HG02588 (cell line): ENCODE measurements at regions not wholly inside any gene's neighbourhood (a gene's known extent, or its start where the extent isn't known, plus 50 kb on each side); places are given as distances from the start of the nearest gene placed in this dataset.
A peak's percentile ranks its signal among the peaks of the same experiment; 100 is the strongest.

Experiments
- ATAC-seq: cut with Tn5 transposase; IDR thresholded peaks from one replicate; pipeline ENCODE4 v1.9.1; 2021; ENCODE audit warnings: mild to moderate bottlenecking, moderate library complexity; ENCODE audit not compliant: unreplicated experiment

DNA sequence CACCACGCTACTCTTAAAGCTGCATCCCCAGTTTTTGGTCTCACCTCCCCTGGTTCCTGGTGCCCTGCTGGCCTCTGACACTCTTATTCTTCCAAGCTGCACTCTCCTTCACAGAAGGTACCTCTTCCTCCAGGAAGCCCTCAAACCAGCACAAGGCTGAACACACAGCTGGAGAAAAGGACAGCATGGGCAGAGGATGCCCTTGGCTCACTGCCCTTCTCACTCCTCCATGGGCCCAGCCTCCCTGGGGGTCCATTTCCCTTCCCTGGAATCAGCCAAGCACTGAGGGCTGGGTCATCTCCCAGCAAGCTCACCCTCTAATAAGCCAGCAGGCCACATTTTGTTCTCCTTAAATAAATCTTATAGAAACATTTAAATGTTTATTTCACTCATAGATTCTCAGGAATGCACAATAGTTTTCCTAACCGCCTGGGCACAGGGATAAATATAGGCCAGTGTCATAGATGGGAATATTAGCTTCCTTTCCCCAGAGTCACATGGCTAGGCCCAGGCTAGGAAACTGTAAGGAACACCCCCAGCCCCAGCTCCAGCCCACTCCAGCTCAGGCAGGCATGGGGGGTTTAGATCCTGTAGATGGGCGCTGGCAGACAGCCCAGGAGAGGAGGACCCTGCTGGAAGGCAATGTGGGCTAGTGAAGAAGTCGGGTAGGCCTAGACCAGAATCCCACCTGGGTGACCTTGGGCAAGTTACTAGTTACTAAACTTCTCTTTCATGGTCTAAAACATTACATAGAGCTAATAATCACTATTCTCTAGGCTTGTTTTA lies 51.5 kb downstream of the IRAG1 start:
- ATAC-seq: no peak

DNA sequence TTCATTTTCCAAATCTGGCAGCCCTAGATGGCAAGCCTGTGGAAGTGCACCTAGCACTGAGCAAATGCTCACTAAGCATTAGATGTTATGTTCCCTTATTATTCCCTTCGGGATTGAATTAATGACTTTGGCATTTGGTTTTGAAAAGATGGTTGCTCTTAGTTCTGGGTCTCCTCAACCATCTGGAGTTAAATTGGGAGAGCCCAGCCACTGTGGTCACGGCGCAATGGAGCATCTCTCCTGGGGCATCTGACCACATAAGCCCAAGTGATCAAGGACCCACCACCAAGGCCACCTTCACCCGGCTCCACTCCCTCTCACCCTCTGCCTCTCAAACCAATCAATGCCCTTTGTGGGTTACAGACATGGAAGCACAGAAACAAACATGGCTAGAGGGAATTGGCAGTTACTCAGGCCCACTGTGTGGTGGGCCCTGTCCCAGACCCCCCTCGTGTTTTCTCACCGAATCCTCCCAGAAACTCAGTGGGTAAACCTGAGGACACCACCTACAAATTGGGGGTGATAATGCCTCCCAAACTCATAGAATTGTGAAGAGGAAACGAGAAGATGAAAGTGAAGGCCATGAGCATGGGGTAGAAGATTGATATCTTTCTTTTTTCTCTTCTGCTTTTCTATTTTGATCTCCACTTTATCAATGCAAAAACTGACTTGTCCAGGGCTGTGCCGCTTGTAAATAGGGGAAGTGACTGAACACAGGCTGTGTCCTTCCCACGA lies 52.2 kb downstream of the IRAG1 start:
- ATAC-seq: peak; percentile 85

DNA sequence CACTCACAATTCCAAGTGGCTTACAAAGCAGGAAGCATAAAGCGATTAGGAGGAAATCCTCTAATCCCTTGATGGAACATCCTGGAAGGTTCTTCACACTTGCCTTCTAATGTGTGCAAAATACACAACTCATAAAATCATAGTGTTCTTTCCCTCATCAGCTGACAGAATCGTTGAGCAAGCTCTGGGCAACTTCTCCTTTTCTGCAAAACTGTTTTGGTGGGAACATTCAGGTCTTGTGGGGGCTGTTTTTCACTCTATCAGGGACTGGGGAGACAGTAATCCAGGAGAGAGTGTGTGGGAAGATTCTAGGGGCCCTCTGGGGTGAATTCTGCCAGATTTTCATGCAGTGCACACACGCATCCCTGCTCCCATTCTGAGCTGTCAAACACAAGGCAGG lies 53.2 kb downstream of the IRAG1 start:
- ATAC-seq: no peak

DNA sequence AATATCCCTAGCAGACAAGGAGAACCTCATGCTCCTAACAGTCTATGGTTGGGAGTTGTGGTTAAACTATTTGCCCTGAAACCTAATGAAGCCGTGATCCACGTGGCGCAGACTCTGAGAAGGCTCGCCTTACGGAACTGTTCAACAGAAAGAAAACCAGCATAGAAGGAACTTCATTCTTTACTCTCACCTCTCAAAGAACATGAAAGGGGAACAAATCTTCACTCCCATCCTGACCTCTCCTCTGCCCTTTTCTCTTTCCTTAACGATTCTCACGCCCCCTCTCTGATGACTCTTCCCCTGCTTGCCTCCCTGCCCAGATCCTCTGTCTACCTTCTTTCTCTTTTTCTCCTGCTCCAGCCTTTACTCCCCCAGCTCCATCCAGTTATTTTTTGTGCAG lies 54.2 kb downstream of the IRAG1 start:
- no peak for ATAC-seq

DNA sequence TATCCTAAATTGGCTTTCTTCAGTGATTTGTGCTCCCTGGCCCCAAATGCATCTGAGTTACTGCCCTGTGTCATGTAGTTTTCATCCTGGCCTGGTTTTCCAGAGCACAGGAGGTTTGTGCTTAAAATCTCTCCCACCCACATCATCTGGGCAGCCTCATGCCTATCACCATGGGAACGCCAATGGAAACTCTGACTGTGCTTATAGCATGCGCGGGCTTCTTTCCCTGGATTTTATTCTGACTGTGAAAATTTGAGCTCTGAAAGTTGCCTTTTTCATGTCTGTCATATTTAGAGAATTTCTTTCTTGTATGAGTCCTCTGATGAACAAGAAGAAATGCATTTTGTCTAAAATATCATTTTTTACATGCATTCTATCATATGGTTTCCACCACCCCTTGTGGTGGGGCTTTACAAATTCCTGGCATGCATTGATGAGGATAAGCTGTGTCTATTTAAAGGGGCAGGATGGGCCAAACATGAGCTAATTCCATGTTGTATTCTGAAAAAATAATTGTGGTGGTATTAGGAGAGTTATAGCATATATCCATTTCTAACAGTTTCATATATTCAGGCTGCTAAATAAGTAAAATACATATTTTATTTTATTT lies 55.1 kb downstream of the IRAG1 start:
- ATAC-seq: no peak

DNA sequence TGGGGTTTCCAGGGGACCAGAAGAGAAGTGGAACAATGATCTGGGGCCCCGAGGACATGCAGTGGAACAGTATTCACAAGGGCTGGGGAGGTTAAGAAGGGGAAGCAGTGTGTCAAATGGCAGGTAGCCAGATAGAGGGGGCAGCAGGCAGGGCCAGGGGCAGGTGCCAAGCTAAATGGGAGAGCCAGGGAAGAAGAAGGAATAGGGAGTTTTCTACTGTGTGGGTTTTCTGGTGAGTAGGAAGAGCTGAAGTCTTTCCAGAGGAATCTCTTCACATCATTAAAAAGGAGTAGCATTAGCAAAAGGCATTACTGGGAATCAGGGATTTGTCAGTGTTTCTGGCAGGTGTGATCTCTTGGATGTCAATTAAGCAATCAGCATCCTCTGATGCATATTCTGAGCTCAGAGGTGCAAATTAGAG lies 55.8 kb downstream of the IRAG1 start:
- ATAC-seq: no peak

DNA sequence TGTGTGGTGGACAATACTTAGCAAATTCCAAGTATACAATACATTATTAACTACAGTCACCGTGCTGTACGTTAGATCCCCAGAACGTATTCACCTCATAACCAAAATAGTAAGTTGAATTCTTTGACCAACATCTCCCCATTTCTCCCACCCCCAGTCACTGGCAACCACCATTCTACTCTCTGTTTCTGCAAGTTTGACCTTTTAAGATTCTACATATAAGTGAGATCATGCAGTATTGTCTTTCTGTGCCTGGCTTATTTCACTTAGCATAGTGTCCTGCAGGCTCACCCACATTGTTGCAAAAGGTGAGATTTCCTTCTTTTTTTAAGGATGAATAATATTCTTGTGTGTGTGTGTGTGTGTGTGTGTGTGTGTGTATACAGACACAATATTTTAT lies 59.1 kb downstream of the IRAG1 start:
- ATAC-seq: no peak

DNA sequence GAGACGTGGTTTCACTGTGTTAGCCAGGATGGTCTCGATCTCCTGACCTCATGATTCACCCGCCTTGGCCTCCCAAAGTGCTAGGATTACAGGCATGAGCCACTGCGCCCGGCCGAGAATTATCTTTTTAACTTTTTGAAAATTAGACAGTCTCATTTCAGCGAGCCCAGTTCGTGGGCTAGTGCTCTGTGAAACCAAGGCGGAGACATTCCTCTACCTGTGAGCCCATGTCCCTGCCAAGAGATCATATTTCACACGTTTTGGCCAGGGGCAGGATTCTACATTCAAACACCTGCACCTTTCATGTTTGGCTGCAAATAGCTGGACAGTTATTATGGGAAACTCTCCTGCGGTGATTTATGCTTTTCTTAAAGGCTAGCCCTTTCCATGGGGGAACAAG lies 60.3 kb downstream of the IRAG1 start:
- no peak for ATAC-seq

DNA sequence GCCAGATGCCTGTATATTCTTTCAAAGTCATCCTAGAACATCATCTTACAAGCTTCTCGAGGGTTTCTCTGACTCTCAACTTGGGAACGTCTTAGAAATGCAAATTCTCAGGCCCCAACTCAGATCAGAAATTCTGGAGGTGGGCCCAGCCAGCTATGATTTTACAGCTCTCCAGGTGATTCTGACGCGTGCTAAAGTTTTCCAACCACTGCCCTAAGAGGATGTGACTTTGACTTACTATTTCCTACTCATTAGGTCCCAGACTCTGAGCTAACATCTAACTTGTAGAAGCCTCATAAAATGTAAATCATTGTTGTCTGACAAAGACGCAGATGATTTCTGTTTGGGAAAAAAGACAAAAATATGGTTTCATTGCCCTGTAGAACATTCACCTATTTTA lies 61.1 kb downstream of the IRAG1 start:
- no peak for ATAC-seq

DNA sequence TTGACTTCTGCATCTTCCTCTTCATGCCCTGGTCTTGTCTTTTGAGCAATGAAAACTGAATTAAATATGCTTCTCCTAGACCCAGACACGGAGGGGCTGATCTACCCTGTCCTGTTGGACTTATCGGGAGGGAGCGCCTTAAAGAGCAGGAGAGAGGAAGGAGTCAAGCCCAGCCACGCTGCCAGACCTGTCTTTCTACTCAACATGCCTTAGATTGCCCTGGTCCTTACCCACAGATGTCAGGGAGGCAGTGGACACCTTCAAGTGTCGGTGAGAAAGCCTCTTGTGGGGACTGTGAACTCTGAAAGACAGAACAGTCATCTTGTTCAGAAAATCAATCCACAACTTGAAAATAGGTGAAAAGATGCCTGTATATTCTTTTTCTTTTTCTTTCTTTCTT lies 61.8 kb downstream of the IRAG1 start:
- no peak for ATAC-seq

DNA sequence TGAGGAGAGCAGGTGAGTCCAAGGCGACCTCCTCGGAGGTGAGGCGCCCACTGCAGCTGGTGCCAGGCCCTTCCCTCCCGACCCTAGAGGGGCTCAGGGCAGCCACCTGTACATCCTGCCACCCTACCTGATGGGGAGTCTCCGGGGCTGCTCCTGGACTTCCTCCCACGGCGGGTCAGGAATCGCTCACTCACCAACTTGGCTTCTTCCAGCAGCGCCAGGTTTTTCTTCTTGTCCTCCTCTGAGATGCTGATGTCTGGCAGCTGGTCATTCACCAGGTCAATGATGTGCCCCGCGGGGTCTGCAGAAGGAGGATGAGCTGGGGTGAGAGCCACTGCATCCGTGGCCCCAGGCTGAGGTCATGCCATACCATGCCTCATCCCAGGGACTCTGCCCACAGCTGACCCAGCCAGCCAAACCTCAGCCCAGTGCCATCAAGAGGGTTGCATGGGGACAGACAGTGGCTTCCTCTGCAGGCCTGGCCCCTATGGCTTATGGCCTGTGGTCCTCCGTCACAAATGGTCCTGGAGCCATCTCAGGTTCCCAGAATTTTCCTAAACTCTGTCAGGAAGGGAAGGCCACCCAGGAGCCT lies 61.0 kb upstream of the LYVE1 start:
- no peak for ATAC-seq

DNA sequence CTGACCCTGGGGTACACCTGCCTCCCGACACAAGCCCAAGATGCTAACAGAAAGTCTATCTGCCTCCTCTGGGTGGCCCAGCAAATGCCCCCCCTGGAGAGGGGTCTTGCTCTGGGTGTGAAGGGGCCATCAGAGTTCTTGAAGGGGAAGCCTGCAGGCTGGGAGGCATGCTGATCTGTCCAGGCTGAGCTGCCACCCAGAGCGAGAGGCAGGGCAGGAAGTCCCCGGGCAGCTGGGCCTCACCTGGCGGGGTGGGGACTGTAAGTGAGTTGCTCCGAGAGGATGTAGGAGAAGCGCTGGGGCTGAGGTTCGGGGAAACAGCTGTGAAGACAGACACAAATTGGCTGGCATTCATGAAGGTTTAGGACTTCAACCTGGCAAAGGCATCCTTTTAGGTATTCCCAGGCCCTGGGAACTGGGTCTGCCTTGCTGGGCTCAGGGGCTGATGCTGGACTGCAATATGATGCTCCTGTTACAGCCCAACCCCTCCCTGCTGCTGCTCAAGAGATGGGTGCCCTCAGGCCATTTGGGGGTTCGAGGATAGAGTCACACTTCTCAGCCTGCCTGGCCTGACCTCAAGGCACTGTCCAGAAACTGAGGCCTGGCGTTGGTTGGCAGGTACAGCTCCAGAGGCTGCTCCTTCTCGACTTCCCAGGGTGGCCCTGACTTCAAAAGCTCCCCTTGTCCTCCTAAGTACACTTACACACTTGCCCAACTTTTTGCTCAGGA lies 60.2 kb upstream of the LYVE1 start:
- ATAC-seq: no peak

DNA sequence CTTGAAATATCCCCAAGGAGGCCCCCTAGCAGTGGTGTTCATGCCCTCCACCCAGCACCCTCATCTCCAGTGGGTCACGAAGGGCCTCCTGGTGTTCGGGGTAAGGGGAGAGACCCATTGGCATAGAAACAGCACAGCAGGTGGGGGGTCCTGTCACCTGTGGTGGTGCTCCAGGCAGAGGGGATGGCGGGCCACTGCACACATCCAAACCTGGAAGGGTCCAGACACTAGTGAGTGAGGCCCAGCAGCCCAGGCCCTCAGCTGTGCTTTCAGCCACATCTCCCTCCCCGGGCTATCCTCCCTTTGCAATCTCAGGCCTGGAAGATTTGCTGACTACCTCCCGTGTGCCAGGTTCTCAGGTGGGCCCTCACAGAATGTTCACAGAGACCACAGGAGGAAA lies 59.4 kb upstream of the LYVE1 start:
- ATAC-seq: no peak

DNA sequence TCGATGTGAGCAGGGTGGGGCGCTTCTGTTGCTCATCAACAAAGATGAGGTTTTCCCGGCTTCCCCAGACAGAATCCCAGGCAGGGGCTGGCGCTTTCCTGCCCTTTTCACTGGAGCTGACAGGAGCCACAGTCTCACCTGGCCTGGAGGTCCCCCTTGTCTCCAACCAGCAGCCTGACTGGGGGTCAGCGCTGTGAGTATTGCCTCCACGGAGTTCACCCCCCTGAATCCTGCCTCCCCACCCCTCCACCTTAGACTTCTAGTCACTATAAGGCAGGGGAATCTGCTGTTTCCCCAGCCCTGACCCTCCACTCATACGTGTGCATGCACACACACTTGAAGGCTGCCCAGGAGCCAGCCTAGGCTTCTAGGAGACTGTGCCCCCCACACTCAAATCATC lies 58.8 kb upstream of the LYVE1 start:
- no peak for ATAC-seq

DNA sequence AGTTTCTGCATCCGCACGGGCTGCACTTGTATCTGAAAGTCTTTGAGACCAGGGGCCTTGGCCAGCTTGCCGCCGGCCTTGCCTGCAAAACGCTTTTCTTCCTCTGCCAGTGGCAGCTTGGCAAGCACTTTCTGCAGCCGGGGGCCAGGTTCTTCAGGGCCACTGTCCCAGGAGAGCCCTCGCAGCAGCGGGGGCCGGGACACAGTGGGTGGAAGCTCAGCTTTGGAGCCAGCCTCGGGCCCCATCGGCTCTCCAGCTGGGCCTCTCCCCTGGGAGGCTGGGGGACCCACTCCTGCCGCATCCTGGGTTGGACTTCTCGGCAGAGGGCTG lies 57.5 kb upstream of the LYVE1 start:
- ATAC-seq: no peak

DNA sequence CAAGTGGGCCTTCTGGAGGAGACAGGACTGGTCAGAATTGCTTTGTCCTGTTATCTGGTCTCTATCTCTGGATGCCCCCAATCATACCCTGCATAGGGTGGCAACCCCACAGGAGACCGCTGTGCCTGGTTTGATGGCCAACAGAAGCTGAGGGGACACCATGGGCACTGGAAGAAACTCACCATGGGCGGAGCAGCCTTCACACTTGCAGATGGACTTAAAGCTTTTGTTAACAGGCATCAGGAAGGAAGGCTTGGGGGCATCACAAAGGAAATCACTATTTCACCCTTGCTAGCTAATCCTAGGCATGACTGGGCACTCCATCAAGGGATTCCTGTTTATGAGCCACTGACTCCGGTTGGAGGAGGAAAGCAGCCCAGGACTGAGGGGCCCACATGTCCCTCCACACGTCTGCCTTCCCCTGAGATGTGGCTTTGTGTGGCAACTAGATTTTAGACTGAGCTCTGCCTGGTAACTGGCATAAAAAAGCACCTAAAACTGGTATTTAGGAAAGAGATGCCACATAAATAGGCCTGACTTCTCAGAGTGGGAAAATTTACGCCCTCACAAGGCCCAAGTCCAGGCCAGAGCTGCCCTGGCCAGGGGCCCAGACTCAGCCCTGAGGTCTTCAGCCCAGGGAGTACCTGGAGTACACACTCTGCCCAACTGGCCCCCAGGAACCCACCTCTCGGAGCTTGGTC lies 57.0 kb upstream of the LYVE1 start:
- ATAC-seq: no peak

DNA sequence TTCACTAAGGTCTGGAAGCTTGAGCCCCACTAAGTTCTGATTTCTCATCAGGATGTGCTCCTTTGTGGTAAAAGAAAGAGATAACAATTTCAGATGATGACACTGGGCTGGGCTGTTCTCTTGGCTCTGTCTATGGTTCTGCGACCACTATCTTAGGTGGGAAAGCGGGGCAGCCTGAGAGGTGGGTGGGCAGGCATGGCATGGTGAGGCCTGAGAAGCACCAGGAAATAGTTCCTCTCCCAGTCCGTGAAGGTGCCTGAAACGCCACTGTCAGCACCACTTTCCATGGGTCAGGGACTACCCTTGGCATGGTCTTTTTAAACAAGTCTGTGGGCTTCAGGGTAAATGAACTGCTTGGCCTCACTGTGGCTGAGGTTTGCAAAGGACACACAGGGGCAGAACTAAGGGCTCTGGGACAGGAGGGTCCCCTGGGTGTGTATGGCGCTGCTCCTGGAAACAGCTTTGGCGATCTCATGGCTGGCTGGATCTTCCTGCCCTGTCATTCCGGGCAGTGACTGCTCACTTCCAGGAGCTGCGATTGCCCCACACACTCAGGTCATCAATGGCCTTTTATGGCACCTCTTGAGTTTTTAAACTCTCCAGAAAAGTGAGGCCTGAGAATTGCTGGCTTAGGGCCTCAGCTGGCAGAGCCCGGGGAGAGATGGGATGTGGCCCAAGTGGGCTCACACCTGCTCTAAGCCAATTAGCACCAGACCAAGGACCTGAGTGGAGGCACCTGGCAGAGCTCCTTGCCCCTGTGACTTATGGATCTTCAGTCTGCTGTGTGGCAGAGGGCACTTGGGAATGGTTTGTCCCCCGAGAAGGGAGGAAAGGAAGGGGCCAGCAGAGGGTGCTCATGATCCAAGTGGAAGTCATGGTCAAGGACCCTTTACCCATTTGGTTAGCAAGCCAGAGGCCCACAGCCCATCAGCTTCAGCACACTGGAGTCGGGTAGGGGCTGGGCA lies 55.6 kb upstream of the LYVE1 start:
- ATAC-seq: no peak

DNA sequence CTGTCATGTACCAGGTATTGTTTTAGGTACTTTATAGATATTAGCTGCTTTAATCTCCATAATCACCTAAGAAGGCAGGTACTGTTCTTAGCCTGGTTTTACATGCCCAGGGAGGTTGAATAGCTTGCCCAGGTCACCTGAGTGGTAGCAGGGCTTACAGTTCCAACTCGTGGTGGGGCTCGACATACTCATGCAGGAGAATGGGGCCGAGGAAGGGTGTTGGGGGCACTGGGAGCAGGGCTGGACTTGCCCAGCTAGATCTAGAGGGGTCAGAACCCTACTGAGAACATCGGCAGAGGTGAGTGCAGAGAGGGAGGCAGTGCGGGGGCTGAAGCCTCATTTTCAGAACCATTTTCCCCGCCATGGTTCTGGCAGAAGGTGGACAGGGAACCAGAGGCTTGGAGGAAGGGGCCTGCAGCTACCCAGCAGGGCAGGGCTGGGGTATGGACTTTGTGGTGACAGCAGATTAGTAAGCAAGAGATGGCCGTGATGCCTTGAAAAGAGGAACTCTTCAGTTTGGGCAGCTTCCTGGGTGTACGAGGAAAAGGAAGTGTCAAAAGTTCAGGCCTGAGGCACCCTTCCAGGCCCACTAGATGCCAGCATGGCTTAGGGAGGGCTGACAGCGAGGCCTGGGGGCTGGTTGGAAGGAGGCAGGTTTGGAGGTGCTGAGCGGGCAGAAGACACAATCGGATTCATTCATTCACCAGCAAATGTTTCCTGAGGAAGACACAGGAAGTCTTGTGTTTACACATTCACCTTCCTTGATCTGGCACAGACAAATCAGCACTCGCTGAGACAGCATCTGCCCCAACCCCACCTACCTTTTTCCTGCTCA lies 54.7 kb upstream of the LYVE1 start:
- no peak for ATAC-seq

DNA sequence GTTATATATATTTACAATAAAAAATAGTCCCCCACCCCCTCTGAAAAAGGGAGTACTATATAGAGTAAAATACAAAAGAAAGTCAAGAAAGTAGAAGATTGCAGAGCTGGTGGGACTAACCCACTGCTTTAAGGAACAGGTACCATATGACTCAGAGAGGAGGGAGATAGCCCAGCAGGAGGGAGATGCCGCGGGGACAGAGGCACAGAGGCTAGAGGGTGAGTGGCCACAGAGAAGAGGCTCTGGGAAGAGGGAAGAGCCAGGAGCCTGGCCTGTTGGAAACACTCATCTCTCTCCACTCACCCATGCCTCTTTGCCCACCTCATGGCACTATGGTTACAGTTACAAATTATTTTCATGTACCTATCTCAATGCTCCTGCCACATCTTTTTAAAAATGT lies 53.6 kb upstream of the LYVE1 start:
- ATAC-seq: no peak
